ENCODE measurements at regions not wholly inside any gene's neighbourhood (a gene's known extent, or its start where the extent isn't known, plus 50 kb on each side); places are given as distances from the start of the nearest gene placed in this dataset.
"Not testable (repeated sequence)": the region's sequence is repeated elsewhere in the genome, so short reads cannot be mapped to it uniquely, and the experiment has no call there.

DNA sequence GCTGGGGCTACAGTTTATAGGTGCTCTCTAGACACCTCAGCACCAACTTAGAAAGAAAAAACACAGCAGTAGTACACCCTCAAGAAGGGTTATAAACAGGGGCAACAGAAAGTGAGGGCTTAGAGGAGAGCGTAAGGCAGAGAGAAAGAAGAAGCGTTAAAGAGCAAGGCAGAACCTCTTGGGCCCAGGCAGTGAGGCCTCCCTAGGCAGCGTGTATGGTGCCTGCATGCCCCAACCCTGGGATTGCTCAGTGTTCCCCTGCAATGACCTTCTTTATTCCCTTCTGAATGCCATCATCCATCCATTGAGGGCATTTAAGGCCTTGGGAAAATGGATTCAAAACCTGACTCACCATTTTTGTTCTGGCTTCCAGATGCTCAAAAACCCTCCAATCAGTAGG lies 130.0 kb upstream of the ARG1 start:
- TF ChIP-seq, protein P1, sequence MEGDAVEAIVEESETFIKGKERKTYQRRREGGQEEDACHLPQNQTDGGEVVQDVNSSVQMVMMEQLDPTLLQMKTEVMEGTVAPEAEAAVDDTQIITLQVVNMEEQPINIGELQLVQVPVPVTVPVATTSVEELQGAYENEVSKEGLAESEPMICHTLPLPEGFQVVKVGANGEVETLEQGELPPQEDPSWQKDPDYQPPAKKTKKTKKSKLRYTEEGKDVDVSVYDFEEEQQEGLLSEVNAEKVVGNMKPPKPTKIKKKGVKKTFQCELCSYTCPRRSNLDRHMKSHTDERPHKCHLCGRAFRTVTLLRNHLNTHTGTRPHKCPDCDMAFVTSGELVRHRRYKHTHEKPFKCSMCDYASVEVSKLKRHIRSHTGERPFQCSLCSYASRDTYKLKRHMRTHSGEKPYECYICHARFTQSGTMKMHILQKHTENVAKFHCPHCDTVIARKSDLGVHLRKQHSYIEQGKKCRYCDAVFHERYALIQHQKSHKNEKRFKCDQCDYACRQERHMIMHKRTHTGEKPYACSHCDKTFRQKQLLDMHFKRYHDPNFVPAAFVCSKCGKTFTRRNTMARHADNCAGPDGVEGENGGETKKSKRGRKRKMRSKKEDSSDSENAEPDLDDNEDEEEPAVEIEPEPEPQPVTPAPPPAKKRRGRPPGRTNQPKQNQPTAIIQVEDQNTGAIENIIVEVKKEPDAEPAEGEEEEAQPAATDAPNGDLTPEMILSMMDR (IDR thresholded peaks at IDR 0.05): no peak
- Histone ChIP-seq H3K4me3 (no peak overlapping the region), H3K9me3 (no peaks in the 10 kb centered on the region), H3K4me1 (no peaks in the 10 kb centered on the region), H3K27me3 (no peaks in the 10 kb centered on the region), H3K36me3 (no peaks in the 10 kb centered on the region), H3K27ac (no peak overlapping the region)
- ATAC-seq (no peak), DNase-seq (no peak)
- intact Hi-C loops (cut with DNase I): no loop called here

DNA sequence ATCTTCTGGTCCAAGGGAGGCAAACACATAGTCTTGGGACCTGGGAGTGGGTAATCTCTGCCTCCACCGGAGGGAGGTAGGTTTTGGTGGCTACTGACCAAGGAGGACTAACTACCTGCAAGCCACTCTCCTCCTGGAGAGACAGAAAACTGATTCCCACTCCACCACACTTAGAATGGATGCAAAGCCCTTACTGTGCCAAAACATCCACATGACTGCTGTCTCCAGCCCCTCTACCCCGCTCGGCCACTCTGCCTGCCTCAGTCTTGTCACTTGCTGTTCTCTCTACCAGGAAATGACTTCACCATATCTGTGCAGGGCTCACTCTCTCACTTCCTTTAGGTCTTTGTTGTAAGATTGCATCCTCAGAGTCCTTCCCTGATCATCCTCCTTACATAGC lies 129.5 kb upstream of the ARG1 start:
- Histone ChIP-seq H3K4me3 (no peak overlapping the region), H3K27ac (no peak overlapping the region), H3K36me3 (no peaks in the 10 kb centered on the region), H3K27me3 (no peaks in the 10 kb centered on the region), H3K9me3 (no peaks in the 10 kb centered on the region), H3K4me1 (no peaks in the 10 kb centered on the region)
- DNase-seq: no peak
- no peak for ATAC-seq
- TF ChIP-seq, protein P1 (IDR thresholded peaks at IDR 0.05): no peak
- intact Hi-C loops (cut with DNase I): no loop called here

DNA sequence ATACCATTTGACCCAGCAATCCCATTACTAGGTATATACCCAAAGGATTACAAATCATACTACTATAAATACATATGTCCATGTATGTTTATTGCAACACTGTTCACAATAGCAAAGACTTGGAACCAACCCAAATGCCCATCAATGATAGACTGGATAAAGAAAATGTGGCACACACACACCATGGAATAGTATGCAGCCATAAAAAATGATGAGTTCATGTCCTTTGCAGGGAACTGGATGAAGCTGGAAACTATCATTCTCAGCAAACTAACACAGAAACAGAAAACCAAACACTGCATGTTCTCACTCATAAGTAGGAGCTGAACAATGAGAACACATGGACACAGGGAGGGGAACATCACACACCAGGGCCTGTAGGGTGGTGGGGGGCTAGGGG lies 127.7 kb upstream of the ARG1 start:
- H3K27me3 ChIP-seq; H3K4me1 ChIP-seq; intact Hi-C loops (cut with DNase I); H3K4me3 ChIP-seq; ATAC-seq; H3K27ac ChIP-seq; H3K9me3 ChIP-seq; H3K36me3 ChIP-seq; DNase-seq: not testable (repeated sequence)

DNA sequence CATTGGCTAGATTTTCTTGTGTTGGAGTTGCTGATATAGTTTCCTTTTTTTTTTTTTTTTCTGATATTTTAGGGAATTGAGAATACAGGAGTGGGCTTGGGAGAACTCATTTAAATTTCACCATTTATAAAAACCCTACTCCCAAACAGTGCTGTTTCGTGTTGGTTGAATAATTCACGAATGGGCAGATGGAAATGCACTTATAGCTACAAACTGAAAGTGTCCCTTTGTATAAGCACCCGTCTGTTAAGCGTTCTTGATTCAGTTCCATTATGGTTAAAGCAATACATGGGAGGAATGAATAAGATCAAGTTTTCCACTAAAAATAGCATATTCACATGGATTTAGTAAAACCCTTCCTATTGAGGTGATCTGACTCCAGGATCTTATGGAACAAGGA lies 122.2 kb upstream of the ARG1 start:
- no peak overlapping the region for H3K27ac ChIP-seq
- DNase-seq (no peak), ATAC-seq (no peak)

DNA sequence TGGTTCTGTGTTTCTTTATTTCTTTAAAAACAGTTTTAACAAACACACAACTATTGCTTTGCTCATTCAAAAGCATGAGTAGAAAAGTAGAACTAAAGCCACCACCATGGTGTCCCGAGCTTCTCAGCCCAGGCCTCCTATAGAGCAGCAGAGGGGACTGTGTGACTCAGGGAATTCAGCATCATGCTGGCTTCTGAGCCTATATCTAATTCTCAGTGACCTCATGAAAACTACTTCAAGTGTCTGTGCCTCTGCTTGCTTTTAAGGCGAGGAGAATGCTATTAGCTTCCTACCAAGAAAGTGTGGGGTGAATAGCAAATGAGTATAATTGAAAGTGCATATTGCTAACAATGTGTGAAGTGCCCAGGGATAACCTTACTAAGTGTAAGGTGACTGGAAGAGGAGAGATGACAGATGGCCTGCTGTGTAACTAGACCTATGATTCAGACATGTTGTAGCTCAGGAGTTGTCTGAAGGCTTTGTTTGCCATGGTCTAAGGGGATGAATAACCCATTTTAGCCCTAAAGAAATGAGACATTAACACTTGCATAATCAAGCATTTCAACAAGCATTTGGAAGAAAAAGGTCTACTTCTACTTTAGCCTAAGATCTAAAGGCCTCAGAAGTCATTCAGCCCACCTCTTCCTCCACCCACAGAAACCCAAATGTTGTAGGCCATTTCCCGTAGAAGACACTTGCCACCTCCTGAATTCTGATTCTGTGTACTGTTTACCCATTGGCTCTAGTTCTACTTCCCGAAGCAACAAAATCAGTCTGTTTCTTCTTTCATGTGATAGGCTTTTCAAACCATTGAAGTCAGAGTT lies 121.5 kb upstream of the ARG1 start:
- no peak for DNase-seq
- no peaks in the 10 kb centered on the region for H3K9me3 ChIP-seq
- TF ChIP-seq, protein P1 (IDR thresholded peaks at IDR 0.05): no peak
- H3K36me3 ChIP-seq: no peaks in the 10 kb centered on the region
- no peak overlapping the region for H3K4me3 ChIP-seq
- H3K4me1 ChIP-seq: no peaks in the 10 kb centered on the region
- H3K27ac ChIP-seq: no peak overlapping the region
- intact Hi-C loops (cut with DNase I): no loop called here
- no peak for ATAC-seq
- no peaks in the 10 kb centered on the region for H3K27me3 ChIP-seq

More for the DNA sequence above, 122.2 kb upstream of the ARG1 start:
- Histone ChIP-seq H3K36me3 (no peaks in the 10 kb centered on the region), H3K9me3 (no peaks in the 10 kb centered on the region), H3K27me3 (no peaks in the 10 kb centered on the region), H3K4me1 (no peaks in the 10 kb centered on the region), H3K4me3 (no peak overlapping the region)
- intact Hi-C loops (cut with DNase I): no loop called here
- TF ChIP-seq, protein P1 (IDR thresholded peaks at IDR 0.05): no peak

DNA sequence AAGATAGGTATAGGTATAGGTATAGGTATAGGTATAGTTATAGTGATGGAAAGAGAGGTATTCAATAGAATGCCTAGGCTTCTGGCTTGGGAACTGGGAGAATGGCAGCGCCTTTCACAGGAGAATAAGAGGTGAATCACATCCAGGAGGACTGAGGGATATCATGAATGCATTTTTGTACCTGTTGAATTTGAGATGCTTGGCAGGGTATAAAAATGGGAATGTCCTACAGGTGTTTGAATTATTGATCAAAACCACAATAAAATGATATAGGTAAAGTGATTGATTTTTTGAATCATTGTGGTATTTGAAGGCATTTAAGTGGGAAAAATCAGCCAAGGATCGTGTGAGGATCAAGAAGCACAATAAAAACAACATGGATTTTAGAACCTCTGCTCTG lies 119.2 kb upstream of the ARG1 start:
- H3K4me1 ChIP-seq: no peaks in the 10 kb centered on the region
- H3K27me3 ChIP-seq: no peaks in the 10 kb centered on the region
- no peak for DNase-seq
- intact Hi-C loops (cut with DNase I): no loop called here
- no peaks in the 10 kb centered on the region for H3K9me3 ChIP-seq
- TF ChIP-seq, protein P1 (IDR thresholded peaks at IDR 0.05): no peak
- no peak overlapping the region for H3K4me3 ChIP-seq
- no peak for ATAC-seq
- no peak overlapping the region for H3K27ac ChIP-seq
- no peaks in the 10 kb centered on the region for H3K36me3 ChIP-seq
